ENCODE measurements at regions not wholly inside any gene's neighbourhood (a gene's known extent, or its start where the extent isn't known, plus 50 kb on each side); places are given as distances from the start of the nearest gene placed in this dataset.

DNA sequence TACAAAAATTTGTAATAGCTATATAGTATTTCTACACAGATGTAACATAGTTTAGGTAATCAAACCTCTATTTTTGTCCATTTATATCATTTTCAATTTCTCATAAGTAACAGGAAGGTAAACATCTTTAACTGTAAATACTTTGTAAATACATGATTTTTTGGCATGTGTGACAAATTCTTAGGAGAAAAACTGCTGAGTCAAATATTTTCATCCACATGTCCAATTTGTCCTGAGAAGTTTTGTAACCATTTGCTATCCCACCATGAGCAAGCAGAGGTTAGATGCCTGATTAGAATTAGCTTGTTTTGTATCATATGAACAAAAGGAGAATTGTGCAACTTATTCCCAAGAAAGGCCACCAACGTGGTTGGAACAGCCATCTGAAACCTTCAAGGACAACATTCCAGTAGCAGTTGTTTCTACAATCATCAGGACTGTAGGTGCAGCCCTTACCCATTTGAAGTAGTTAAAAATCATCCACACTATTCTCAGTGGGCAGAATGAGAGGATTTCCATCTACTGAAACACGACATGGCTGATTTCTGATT is 139.6 kb upstream of the MPPED2 start:
- Histone ChIP-seq H3K4me2 (ENCODE audit: low read length) (no peak overlapping the region), H4K20me1 (ENCODE audit: low read length) (no peaks in the 10 kb centered on the region), H3K36me3 (ENCODE audit: low read depth, low read length) (no peaks in the 10 kb centered on the region), H3K4me1 (ENCODE audit: insufficient read depth, low read length) (no peaks in the 10 kb centered on the region), H3F3A (ENCODE audit: low read length, unreplicated experiment) (no peaks in the 10 kb centered on the region), H3K79me2 (ENCODE audit: low read length) (no peaks in the 10 kb centered on the region), H2AFZ (ENCODE audit: low read length) (no peak overlapping the region), H3K9ac (ENCODE audit: low read length) (no peak overlapping the region), H3K9me2 (replicated peaks; ENCODE audit: low read length) (no peaks in the 10 kb centered on the region), H3K27me3 (ENCODE audit: low read length) (no peaks in the 10 kb centered on the region), H3K4me3 (ENCODE audit: low read length) (no peak overlapping the region), H3K27ac (ENCODE audit: low read length) (no peak overlapping the region), H3K9me3 (ENCODE audit: low read length) (0 out of 2 replicates have a peak, but pooled peaks cover 4% of the 10 kb centered on the region)
- ChIA-PET POLR2A (ENCODE audit: unreplicated experiment) (no interaction called here), CTCF (no interaction called here)
- no TSS peak for BruUV-seq (replicated peaks)
- intact Hi-C loops (cut with micrococcal nuclease) = no loop called here
- TF ChIP-seq CTCF (conservative IDR thresholded peaks at IDR 0.05; ENCODE audit: low read depth, low read length) (no peak), EZH2phosphoT487 (IDR thresholded peaks at IDR 0.05; ENCODE audit: borderline replicate concordance, low read length) (no peak), EZH2 (IDR thresholded peaks at IDR 0.05; ENCODE audit: low read length, unreplicated experiment) (no peak)
- DNase-seq = no peak
- ATAC-seq = no peak

DNA sequence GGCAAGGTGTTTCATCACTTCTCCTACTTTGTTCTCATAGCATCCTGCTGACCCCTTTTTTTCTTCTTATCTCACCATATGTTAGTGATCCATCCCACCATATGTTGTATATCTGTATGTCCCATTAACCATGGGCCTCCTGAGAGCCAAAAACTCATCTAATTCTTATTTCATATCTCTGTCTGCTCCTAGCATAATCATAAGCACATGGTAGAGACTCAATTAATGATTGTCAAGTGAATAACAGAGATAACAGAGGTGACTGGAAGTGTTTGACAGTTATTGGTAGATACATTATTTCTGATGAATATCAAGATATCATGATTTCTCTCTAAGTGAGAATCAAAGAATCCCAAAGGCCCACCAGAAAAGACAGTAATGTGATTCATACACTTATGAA is 138.1 kb upstream of the MPPED2 start:
- 0 out of 2 replicates have a peak, but pooled peaks cover 4% of the 10 kb centered on the region for H3K9me3 ChIP-seq (ENCODE audit: low read length)
- H3K9ac ChIP-seq (ENCODE audit: low read length) = no peak overlapping the region
- no peaks in the 10 kb centered on the region for H3K79me2 ChIP-seq (ENCODE audit: low read length)
- H3K4me3 ChIP-seq (ENCODE audit: low read length) = no peak overlapping the region
- no peaks in the 10 kb centered on the region for H3K9me2 ChIP-seq (replicated peaks; ENCODE audit: low read length)
- POLR2A ChIA-PET (ENCODE audit: unreplicated experiment) = no interaction called here
- H4K20me1 ChIP-seq (ENCODE audit: low read length) = no peaks in the 10 kb centered on the region
- BruUV-seq (replicated peaks) = no TSS peak
- DNase-seq (no peak), ATAC-seq (no peak)
- no peak overlapping the region for H2AFZ ChIP-seq (ENCODE audit: low read length)
- no peaks in the 10 kb centered on the region for H3K4me1 ChIP-seq (ENCODE audit: insufficient read depth, low read length)
- no peaks in the 10 kb centered on the region for H3K27me3 ChIP-seq (ENCODE audit: low read length)
- no peaks in the 10 kb centered on the region for H3K36me3 ChIP-seq (ENCODE audit: low read depth, low read length)
- TF ChIP-seq CTCF (conservative IDR thresholded peaks at IDR 0.05; ENCODE audit: low read depth, low read length) = no peak
- no peak for TF ChIP-seq EZH2 (IDR thresholded peaks at IDR 0.05; ENCODE audit: low read length, unreplicated experiment)
- H3F3A ChIP-seq (ENCODE audit: low read length, unreplicated experiment) = no peaks in the 10 kb centered on the region
- no peak overlapping the region for H3K27ac ChIP-seq (ENCODE audit: low read length)
- H3K4me2 ChIP-seq (ENCODE audit: low read length) = no peak overlapping the region
- intact Hi-C loops (cut with micrococcal nuclease) = no loop called here
- CTCF ChIA-PET = no interaction called here

GRCh38 chr11:30719371-30719770 is 133.2 kb upstream of the MPPED2 start:
- Histone ChIP-seq H4K20me1 (ENCODE audit: low read length) (no peaks in the 10 kb centered on the region), H3K4me2 (ENCODE audit: low read length) (no peak overlapping the region), H3F3A (ENCODE audit: low read length, unreplicated experiment) (no peaks in the 10 kb centered on the region), H3K4me1 (ENCODE audit: insufficient read depth, low read length) (no peaks in the 10 kb centered on the region), H3K27ac (ENCODE audit: low read length) (no peak overlapping the region), H3K4me3 (ENCODE audit: low read length) (no peak overlapping the region), H3K9me2 (replicated peaks; ENCODE audit: low read length) (no peaks in the 10 kb centered on the region), H3K79me2 (ENCODE audit: low read length) (no peaks in the 10 kb centered on the region), H3K9ac (ENCODE audit: low read length) (no peak overlapping the region), H3K27me3 (ENCODE audit: low read length) (no peaks in the 10 kb centered on the region), H3K36me3 (ENCODE audit: low read depth, low read length) (no peaks in the 10 kb centered on the region), H2AFZ (ENCODE audit: low read length) (no peak overlapping the region), H3K9me3 (ENCODE audit: low read length) (0 out of 2 replicates have a peak, but pooled peaks cover under 1% of the 10 kb centered on the region)
- ATAC-seq = no peak
- POLR2A ChIA-PET (ENCODE audit: unreplicated experiment) = no interaction called here
- DNase-seq = no peak
- CTCF ChIA-PET = no interaction called here
- TF ChIP-seq EZH2 (IDR thresholded peaks at IDR 0.05; ENCODE audit: low read length, unreplicated experiment) (no peak), CTCF (conservative IDR thresholded peaks at IDR 0.05; ENCODE audit: low read depth, low read length) (no peak), EZH2phosphoT487 (IDR thresholded peaks at IDR 0.05; ENCODE audit: borderline replicate concordance, low read length) (no peak)
- intact Hi-C loops (cut with micrococcal nuclease) = no loop called here
- BruUV-seq (replicated peaks) = no TSS peak

Measured in PC-3 (cell line).